Lower leg skin (tissue), 4 donors: ENCODE measurements at regions not wholly inside any gene's neighbourhood (a gene's known extent, or its start where the extent isn't known, plus 50 kb on each side); places are given as distances from the start of the nearest gene placed in this dataset.

ENCODE experiments used
- DNase-seq, 2 donors: peaks; one replicate each; pipeline ENCODE4 v3.0.0-alpha.2; 2019; ENCODE audit warnings: low spot score in 2 of 2
- H3K4me3 ChIP-seq: fragments of 200-600 bp; sonication (generic); 2 replicates; pipeline ENCODE4 v1.5.1; 2017; ENCODE audit warnings: mild to moderate bottlenecking, low read depth; ENCODE audit not compliant: poor library complexity, severe bottlenecking
- CTCF ChIP-seq, 3 donors: fragments of 450-650 bp; IDR thresholded peaks; one replicate each; pipeline ENCODE4 v1.5.1; 2016; ENCODE audit warnings: antibody characterized with exemption in 3 of 3, mild to moderate bottlenecking in 3 of 3, moderate library complexity in 2 of 3
- POLR2A ChIP-seq, 2 donors: fragments of 450-650 bp; IDR thresholded peaks; one replicate each; pipeline ENCODE4 v1.6.1; 2016 to 2017; ENCODE audit warnings: antibody characterized with exemption in 2 of 2, mild to moderate bottlenecking in 1 of 2, moderate library complexity in 1 of 2
- WGBS, 2 donors: methylation state at CpG; one replicate each; pipeline ENCODE4 v1.1.5; 2018; 5-methylcytosine and 5-hydroxymethylcytosine counted together
- intact Hi-C: fragments of 100-400 bp; cut with DNase I; formaldehyde crosslinking; loops from one replicate; pipeline ENCODE4 v1.15.0; 2023; ENCODE audit warnings: low total_unique reads

- 53 to 59% methylated on average over 3 of the region's 3 CpGs for WGBS, 2 donors
- DNase-seq, result no peak
- TF ChIP-seq POLR2A (IDR thresholded peaks at IDR 0.05) (no peak), CTCF (IDR thresholded peaks at IDR 0.05) (no peak)
- no peak overlapping the region for H3K4me3 ChIP-seq
- intact Hi-C loops, result no loop called here
These were observed 160.0 kb upstream of the SOX5 start for GRCh38 chr12:24109381-24110039.

GRCh38 chr12:24102676-24103075 lies 153.2 kb upstream of the SOX5 start:
- intact Hi-C loops, result no loop called here
- no peak overlapping the region for H3K4me3 ChIP-seq
- no peak for TF ChIP-seq CTCF (IDR thresholded peaks at IDR 0.05)
- WGBS, 2 donors, result 87 to 89% methylated on average over 3 of the region's 3 CpGs
- DNase-seq, result no peak

GRCh38 chr12:24099576-24099975 lies 150.1 kb upstream of the SOX5 start:
- no peak overlapping the region for H3K4me3 ChIP-seq
- 70 to 83% methylated on average over 1 of the region's 1 CpG for WGBS, 2 donors
- DNase-seq, result no peak
- no peak for TF ChIP-seq CTCF (IDR thresholded peaks at IDR 0.05)
- TF ChIP-seq POLR2A (IDR thresholded peaks at IDR 0.05), result no peak
- intact Hi-C loops, result no loop called here

GRCh38 chr12:24095245-24095644 lies 145.8 kb upstream of the SOX5 start:
- H3K4me3 ChIP-seq, result no peak overlapping the region
- WGBS, 2 donors, result 88 to 96% methylated on average over 1 of the region's 1 CpG
- no peak for DNase-seq
- intact Hi-C loops, result no loop called here
- no peak for TF ChIP-seq CTCF (IDR thresholded peaks at IDR 0.05)
- no peak for TF ChIP-seq POLR2A (IDR thresholded peaks at IDR 0.05)

GRCh38 chr12:24089510-24089890 lies 140.0 kb upstream of the SOX5 start:
- intact Hi-C loops, result no loop called here
- DNase-seq, result no peak
- no peak for TF ChIP-seq CTCF (IDR thresholded peaks at IDR 0.05)
- no peak for TF ChIP-seq POLR2A (IDR thresholded peaks at IDR 0.05)
- no peak overlapping the region for H3K4me3 ChIP-seq
- WGBS, 2 donors, result 79 to 81% methylated on average over 2 of the region's 2 CpGs
